Uterus (tissue), 2 donors: ENCODE measurements at regions not wholly inside any gene's neighbourhood (a gene's known extent, or its start where the extent isn't known, plus 50 kb on each side); places are given as distances from the start of the nearest gene placed in this dataset.

Source experiments
- POLR2A ChIP-seq, 2 donors: fragments of 450-650 bp; IDR thresholded peaks; one replicate each; pipeline ENCODE4 v1.6.1; 2016; ENCODE audit warnings: antibody characterized with exemption in 2 of 2, mild to moderate bottlenecking in 1 of 2, moderate library complexity in 1 of 2
- TF ChIP-seq, protein P1 (sequence below), 4 experiments: fragments of 200-600 bp in 2 of 4; fragments of 450-650 bp in 2 of 4; sonication (generic) in 2 of 4; IDR thresholded peaks; one replicate each; pipeline ENCODE4 v1.5.1; 2016 to 2019; ENCODE audit warnings: antibody characterized with exemption in 4 of 4, mild to moderate bottlenecking in 2 of 4, moderate library complexity in 1 of 4

DNA sequence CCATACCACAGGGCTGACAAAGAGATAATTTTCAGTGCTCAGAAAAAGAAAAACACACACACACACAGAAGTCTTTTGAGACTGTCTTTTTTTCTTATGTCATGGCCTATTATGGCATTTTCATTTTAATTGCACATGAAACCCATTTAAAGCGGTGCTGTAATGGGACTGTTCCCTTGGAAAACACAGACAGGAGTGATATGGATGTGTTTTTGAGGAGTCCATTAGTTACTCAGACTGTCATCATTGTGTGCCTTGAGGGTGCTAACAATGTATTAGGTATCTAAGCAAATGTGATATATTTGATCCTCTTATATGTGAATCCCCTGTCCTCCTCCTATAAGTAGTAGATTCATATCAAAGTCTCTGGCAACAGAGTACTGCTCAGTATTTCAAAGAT lies 642.0 kb upstream of the WWC1 start:
- no peak for TF ChIP-seq POLR2A (IDR thresholded peaks at IDR 0.05)
- TF ChIP-seq, protein P1, sequence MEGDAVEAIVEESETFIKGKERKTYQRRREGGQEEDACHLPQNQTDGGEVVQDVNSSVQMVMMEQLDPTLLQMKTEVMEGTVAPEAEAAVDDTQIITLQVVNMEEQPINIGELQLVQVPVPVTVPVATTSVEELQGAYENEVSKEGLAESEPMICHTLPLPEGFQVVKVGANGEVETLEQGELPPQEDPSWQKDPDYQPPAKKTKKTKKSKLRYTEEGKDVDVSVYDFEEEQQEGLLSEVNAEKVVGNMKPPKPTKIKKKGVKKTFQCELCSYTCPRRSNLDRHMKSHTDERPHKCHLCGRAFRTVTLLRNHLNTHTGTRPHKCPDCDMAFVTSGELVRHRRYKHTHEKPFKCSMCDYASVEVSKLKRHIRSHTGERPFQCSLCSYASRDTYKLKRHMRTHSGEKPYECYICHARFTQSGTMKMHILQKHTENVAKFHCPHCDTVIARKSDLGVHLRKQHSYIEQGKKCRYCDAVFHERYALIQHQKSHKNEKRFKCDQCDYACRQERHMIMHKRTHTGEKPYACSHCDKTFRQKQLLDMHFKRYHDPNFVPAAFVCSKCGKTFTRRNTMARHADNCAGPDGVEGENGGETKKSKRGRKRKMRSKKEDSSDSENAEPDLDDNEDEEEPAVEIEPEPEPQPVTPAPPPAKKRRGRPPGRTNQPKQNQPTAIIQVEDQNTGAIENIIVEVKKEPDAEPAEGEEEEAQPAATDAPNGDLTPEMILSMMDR (IDR thresholded peaks at IDR 0.05), result no peak
